Natural killer cell (primary cell): ENCODE measurements at regions not wholly inside any gene's neighbourhood (a gene's known extent, or its start where the extent isn't known, plus 50 kb on each side); places are given as distances from the start of the nearest gene placed in this dataset.

ENCODE experiments used
- ATAC-seq, 3 donors: fragments of 150-1000 bp in 2 of 3; fragments of 200-7000 bp in 1 of 3; cut with Tn5 transposase; 1 replicate in 1 of 3; 2 replicates in 2 of 3; pipeline ENCODE4 v1.10.0; 2021; ENCODE audit warnings: mild to moderate bottlenecking in 2 of 3, moderate library complexity in 2 of 3
- DNase-seq, 2 donors: peaks; one replicate each; pipeline versions ENCODE4 v3.0.0 to v3.0.0-alpha.2; 2013 to 2021; ENCODE audit warnings: mixed read lengths in 1 of 2
- H3K27ac ChIP-seq: one replicate; pipeline ENCODE4 v1.5.1; 2013; ENCODE audit warnings: mild to moderate bottlenecking, low read length
- H3K27me3 ChIP-seq: one replicate; pipeline ENCODE4 v1.6.1; 2013; ENCODE audit warnings: low read length; ENCODE audit not compliant: control insufficient read depth, insufficient read depth
- H3K36me3 ChIP-seq: one replicate; pipeline ENCODE4 v1.6.1; 2013; ENCODE audit warnings: low read length; ENCODE audit not compliant: control insufficient read depth, insufficient read depth
- H3K4me1 ChIP-seq: one replicate; pipeline ENCODE4 v1.6.1; 2013; ENCODE audit warnings: low read length; ENCODE audit not compliant: control insufficient read depth, insufficient read depth
- H3K4me3 ChIP-seq: one replicate; pipeline ENCODE4 v1.5.1; 2013; ENCODE audit warnings: low read length
- H3K9me3 ChIP-seq: one replicate; pipeline ENCODE4 v1.6.1; 2013; ENCODE audit warnings: low read length; ENCODE audit not compliant: control insufficient read depth, insufficient read depth
- H3K27ac Mint-ChIP-seq, 2 donors: one replicate each; pipeline ENCODE4 v1.8.0; 2022; ENCODE audit warnings: mild to moderate bottlenecking in 2 of 2, mixed read lengths in 2 of 2, moderate library complexity in 1 of 2
- H3K27me3 Mint-ChIP-seq, 2 donors: one replicate each; pipeline ENCODE4 v1.8.0; 2022; ENCODE audit warnings: low read depth in 2 of 2, mixed read lengths in 2 of 2
- H3K36me3 Mint-ChIP-seq: one replicate; pipeline ENCODE4 v1.8.0; 2022; ENCODE audit warnings: mixed read lengths
- H3K4me1 Mint-ChIP-seq, 2 donors: one replicate each; pipeline ENCODE4 v1.8.0; 2022; ENCODE audit warnings: mixed read lengths in 2 of 2
- H3K4me3 Mint-ChIP-seq: one replicate; pipeline ENCODE4 v1.8.0; 2022; ENCODE audit warnings: mild to moderate bottlenecking, moderate library complexity, mixed read lengths
- H3K9me3 Mint-ChIP-seq, 2 donors: one replicate each; pipeline ENCODE4 v1.8.0; 2022; ENCODE audit warnings: mixed read lengths in 2 of 2
- CTCF ChIP-seq: fragments of 200-600 bp; IDR thresholded peaks from one replicate; pipeline ENCODE4 v1.8.0; 2022; ENCODE audit warnings: antibody characterized with exemption
- WGBS: methylation state at CpG from one replicate; pipeline ENCODE4 v1.1.7; 2013; ENCODE audit warnings: missing lambda C conversion rate; ENCODE audit not compliant: insufficient coverage; 5-methylcytosine and 5-hydroxymethylcytosine counted together
- intact Hi-C: fragments of 100-400 bp; cut with micrococcal nuclease; formaldehyde crosslinking; loops from one replicate; pipeline ENCODE4 v1.14.2; 2022

GRCh38 chr4:13032936-13033335 is 451.2 kb downstream of the RAB28 start:
- Histone ChIP-seq H3K27ac (no peak overlapping the region), H3K9me3 (peaks cover 5% of the 10 kb centered on the region), H3K4me3 (no peak overlapping the region), H3K36me3 (no peaks in the 10 kb centered on the region), H3K27me3 (no peaks in the 10 kb centered on the region), H3K4me1 (no peaks in the 10 kb centered on the region)
- peaks cover 16 to 24% of the 10 kb centered on the region in 2 donors for H3K9me3 Mint-ChIP-seq
- no peak overlapping the region for H3K27ac Mint-ChIP-seq
- no peak for ATAC-seq
- no peak for TF ChIP-seq CTCF
- H3K27me3 Mint-ChIP-seq = no peaks in the 10 kb centered on the region
- no peaks in the 10 kb centered on the region for H3K36me3 Mint-ChIP-seq
- intact Hi-C loops = no loop called here
- no peak overlapping the region for H3K4me3 Mint-ChIP-seq
- WGBS = 77% methylated on average over 1 of the region's 1 CpG
- no peaks in the 10 kb centered on the region for H3K4me1 Mint-ChIP-seq
- no peak for DNase-seq

- Histone ChIP-seq H3K36me3 (no peaks in the 10 kb centered on the region), H3K9me3 (no peaks in the 10 kb centered on the region), H3K27me3 (no peaks in the 10 kb centered on the region), H3K4me3 (no peak overlapping the region), H3K4me1 (no peaks in the 10 kb centered on the region), H3K27ac (no peak overlapping the region)
- no peak for TF ChIP-seq CTCF
- DNase-seq = no peak
- intact Hi-C loops = no loop called here
- H3K4me1 Mint-ChIP-seq = no peaks in the 10 kb centered on the region
- 80% methylated on average over 7 of the region's 7 CpGs for WGBS
- ATAC-seq = no peak
- peaks cover 11 to 14% of the 10 kb centered on the region in 2 donors for H3K9me3 Mint-ChIP-seq
- H3K36me3 Mint-ChIP-seq = no peaks in the 10 kb centered on the region
- H3K27ac Mint-ChIP-seq = no peak overlapping the region
- H3K27me3 Mint-ChIP-seq = no peaks in the 10 kb centered on the region
- no peak overlapping the region for H3K4me3 Mint-ChIP-seq
These were observed 459.7 kb downstream of the RAB28 start for GRCh38 chr4:13024147-13025105.

- TF ChIP-seq CTCF = no peak
- 76% methylated on average over 3 of the region's 5 CpGs for WGBS
- H3K4me1 ChIP-seq = no peaks in the 10 kb centered on the region
- no peak for DNase-seq
- H3K9me3 ChIP-seq = peaks cover 8% of the 10 kb centered on the region
- no peak overlapping the region for H3K27ac Mint-ChIP-seq
- H3K27me3 ChIP-seq = no peaks in the 10 kb centered on the region
- intact Hi-C loops = no loop called here
- H3K36me3 Mint-ChIP-seq = peaks cover 5% of the 10 kb centered on the region
- ATAC-seq = no peak
- H3K27me3 Mint-ChIP-seq = no peaks in the 10 kb centered on the region
- H3K27ac ChIP-seq = no peak overlapping the region
- H3K4me3 ChIP-seq = no peak overlapping the region
- H3K36me3 ChIP-seq = no peaks in the 10 kb centered on the region
- H3K9me3 Mint-ChIP-seq = peaks cover 8 to 9% of the 10 kb centered on the region in 2 donors
- H3K4me3 Mint-ChIP-seq = no peak overlapping the region
- H3K4me1 Mint-ChIP-seq = no peaks in the 10 kb centered on the region
These were observed 476.2 kb downstream of the RAB28 start for GRCh38 chr4:13007802-13008470.
